Muscle layer of colon (tissue), 2 donors: ENCODE measurements at regions not wholly inside any gene's neighbourhood (a gene's known extent, or its start where the extent isn't known, plus 50 kb on each side); places are given as distances from the start of the nearest gene placed in this dataset.

Experiments used
- H3K27ac ChIP-seq: one replicate; pipeline ENCODE4 v1.7.0; 2013; ENCODE audit warnings: low read depth, mild to moderate bottlenecking, low read length, moderate library complexity
- H3K27me3 ChIP-seq, 2 donors: one replicate each; pipeline ENCODE4 v1.7.0; 2013; ENCODE audit warnings: low read length in 2 of 2, mild to moderate bottlenecking in 2 of 2; ENCODE audit not compliant: insufficient read depth in 2 of 2, control insufficient read depth in 1 of 2
- H3K36me3 ChIP-seq: one replicate; pipeline ENCODE4 v1.7.0; 2013; ENCODE audit warnings: mild to moderate bottlenecking, low read length; ENCODE audit not compliant: insufficient read depth
- H3K4me1 ChIP-seq: one replicate; pipeline ENCODE4 v1.7.0; 2013; ENCODE audit warnings: mild to moderate bottlenecking, low read length; ENCODE audit not compliant: insufficient read depth
- H3K4me3 ChIP-seq, 2 donors: one replicate each; pipeline ENCODE4 v1.7.0; 2013; ENCODE audit warnings: low read length in 2 of 2, low read depth in 1 of 2, mild to moderate bottlenecking in 1 of 2, moderate library complexity in 1 of 2
- H3K9ac ChIP-seq: one replicate; pipeline ENCODE4 v1.7.0; 2013; ENCODE audit warnings: low read length
- H3K9me3 ChIP-seq: one replicate; pipeline ENCODE4 v1.7.0; 2013; ENCODE audit warnings: mild to moderate bottlenecking, low read length
- donor health status: abdominal sarcoma.
- donor health status: Adenocarcinoma of cecum.

- Histone ChIP-seq H3K9me3 (no peaks in the 10 kb centered on the region), H3K27me3 (peaks cover 0 to 3% of the 10 kb centered on the region in 2 donors), H3K4me3 (no peak overlapping the region), H3K4me1 (no peaks in the 10 kb centered on the region), H3K27ac (no peak overlapping the region), H3K9ac (no peak overlapping the region), H3K36me3 (no peaks in the 10 kb centered on the region)
Measured at GRCh38 chr11:70001246-70001645, 76.9 kb upstream of the ANO1 start.

- Histone ChIP-seq H3K4me3 (no peak overlapping the region), H3K27ac (no peak overlapping the region)
Measured at GRCh38 chr11:70002433-70002832, 75.7 kb upstream of the ANO1 start.

GRCh38 chr11:70005107-70005818 lies 72.9 kb upstream of the ANO1 start:
- Histone ChIP-seq H3K36me3 (no peaks in the 10 kb centered on the region), H3K9ac (no peak overlapping the region), H3K27me3 (peaks cover 0 to 3% of the 10 kb centered on the region in 2 donors), H3K4me1 (no peaks in the 10 kb centered on the region), H3K9me3 (no peaks in the 10 kb centered on the region), H3K4me3 (no peak overlapping the region), H3K27ac (no peak overlapping the region)

More at GRCh38 chr11:70002433-70002832, 75.7 kb upstream of the ANO1 start:
- no peaks in the 10 kb centered on the region for H3K9me3 ChIP-seq
- no peaks in the 10 kb centered on the region for H3K4me1 ChIP-seq
- H3K9ac ChIP-seq: no peak overlapping the region
- peaks cover 0 to 3% of the 10 kb centered on the region in 2 donors for H3K27me3 ChIP-seq
- H3K36me3 ChIP-seq: no peaks in the 10 kb centered on the region

GRCh38 chr11:70007796-70008195 lies 70.3 kb upstream of the ANO1 start:
- Histone ChIP-seq H3K36me3 (no peaks in the 10 kb centered on the region), H3K4me3 (no peak overlapping the region), H3K9me3 (no peaks in the 10 kb centered on the region), H3K27me3 (no peaks in the 10 kb centered on the region), H3K27ac (no peak overlapping the region), H3K9ac (no peak overlapping the region), H3K4me1 (no peaks in the 10 kb centered on the region)

- H3K4me3 ChIP-seq: no peak overlapping the region
- H3K9ac ChIP-seq: no peak overlapping the region
- no peak overlapping the region for H3K27ac ChIP-seq
- no peaks in the 10 kb centered on the region for H3K4me1 ChIP-seq
- no peaks in the 10 kb centered on the region for H3K9me3 ChIP-seq
- no peaks in the 10 kb centered on the region for H3K36me3 ChIP-seq
- no peaks in the 10 kb centered on the region for H3K27me3 ChIP-seq
Measured at GRCh38 chr11:70010774-70011173, 67.3 kb upstream of the ANO1 start.

GRCh38 chr11:70012134-70012733 lies 65.9 kb upstream of the ANO1 start:
- H3K9me3 ChIP-seq: no peaks in the 10 kb centered on the region
- H3K36me3 ChIP-seq: no peaks in the 10 kb centered on the region
- H3K27ac ChIP-seq: no peak overlapping the region
- no peak overlapping the region for H3K9ac ChIP-seq
- H3K4me3 ChIP-seq: no peak overlapping the region
- no peaks in the 10 kb centered on the region for H3K4me1 ChIP-seq
- no peaks in the 10 kb centered on the region for H3K27me3 ChIP-seq

- Histone ChIP-seq H3K4me1 (no peaks in the 10 kb centered on the region), H3K9me3 (no peaks in the 10 kb centered on the region), H3K9ac (no peak overlapping the region), H3K27me3 (no peaks in the 10 kb centered on the region), H3K36me3 (no peaks in the 10 kb centered on the region), H3K4me3 (no peak overlapping the region), H3K27ac (no peak overlapping the region)
Measured at GRCh38 chr11:70014291-70014690, 63.8 kb upstream of the ANO1 start.

GRCh38 chr11:70016666-70017367 lies 61.3 kb upstream of the ANO1 start:
- no peaks in the 10 kb centered on the region for H3K4me1 ChIP-seq
- H3K27ac ChIP-seq: no peak overlapping the region
- H3K9ac ChIP-seq: no peak overlapping the region
- no peaks in the 10 kb centered on the region for H3K27me3 ChIP-seq
- H3K4me3 ChIP-seq: no peak overlapping the region
- no peaks in the 10 kb centered on the region for H3K36me3 ChIP-seq
- H3K9me3 ChIP-seq: no peaks in the 10 kb centered on the region

GRCh38 chr11:70018816-70019215 lies 59.3 kb upstream of the ANO1 start:
- H3K27ac ChIP-seq: no peak overlapping the region
- no peak overlapping the region for H3K9ac ChIP-seq
- no peaks in the 10 kb centered on the region for H3K36me3 ChIP-seq
- H3K4me1 ChIP-seq: no peaks in the 10 kb centered on the region
- H3K9me3 ChIP-seq: no peaks in the 10 kb centered on the region
- no peaks in the 10 kb centered on the region for H3K27me3 ChIP-seq
- no peak overlapping the region for H3K4me3 ChIP-seq

GRCh38 chr11:70019576-70020011 lies 58.5 kb upstream of the ANO1 start:
- Histone ChIP-seq H3K9me3 (no peaks in the 10 kb centered on the region), H3K27me3 (no peaks in the 10 kb centered on the region), H3K27ac (no peak overlapping the region), H3K9ac (no peak overlapping the region), H3K4me1 (no peaks in the 10 kb centered on the region), H3K4me3 (no peak overlapping the region), H3K36me3 (no peaks in the 10 kb centered on the region)

GRCh38 chr11:70020336-70021214 lies 57.5 kb upstream of the ANO1 start:
- Histone ChIP-seq H3K9ac (no peak overlapping the region), H3K36me3 (no peaks in the 10 kb centered on the region), H3K27me3 (no peaks in the 10 kb centered on the region), H3K4me3 (no peak overlapping the region), H3K4me1 (no peaks in the 10 kb centered on the region), H3K9me3 (no peaks in the 10 kb centered on the region), H3K27ac (no peak overlapping the region)
